ENCODE measurements at regions not wholly inside any gene's neighbourhood (a gene's known extent, or its start where the extent isn't known, plus 50 kb on each side); places are given as distances from the start of the nearest gene placed in this dataset.

- peaks cover 100% of the 10 kb centered on the region for H3K4me1 ChIP-seq
- no peak for ATAC-seq
- ChIA-PET CTCF (interaction anchor here (0.6 to 1.1 kb wide), 5 partner anchors 32 to 82 kb away, joined by 3 to 5 read pairs (median 3); no protein-coding TSS in a partner anchor), POLR2A (no interaction called here)
- peak overlapping the region; percentile 55 to 74 for H3K27ac ChIP-seq
- 67% methylated on average over 11 of the region's 11 CpGs for WGBS (ENCODE audit: missing lambda C conversion rate)
- H3K4me3 ChIP-seq, result no peak overlapping the region
- no peak for TF ChIP-seq ELK1 (IDR thresholded peaks at IDR 0.05; ENCODE audit: low read depth, low read length)
- TF ChIP-seq POLR2A (IDR thresholded peaks at IDR 0.05; ENCODE audit: low read length), result no peak
- TF ChIP-seq BCL3 (IDR thresholded peaks at IDR 0.05), result 0 out of 3 replicates have a peak, but pooled peaks have one; percentile 23
- no peak for TF ChIP-seq ZSCAN20 (CRISPR knock-in tag; IDR thresholded peaks at IDR 0.05)
- TF ChIP-seq ESRRA (IDR thresholded peaks at IDR 0.05; ENCODE audit: borderline replicate concordance, low read length), result no peak
- DNase-seq (ENCODE audit: low read depth in 1 of 2, low spot score in 1 of 2), result no peak
- no peaks in the 10 kb centered on the region for H3K9me3 ChIP-seq
- FAIRE-seq, result no peak
- peak overlapping the region; percentile 46 for H3K4me2 ChIP-seq
These were observed 311.4 kb downstream of the SOX9 start for GRCh38 chr17:72432143-72432621.

- ATAC-seq (no peak), DNase-seq (ENCODE audit: low read depth in 1 of 2, low spot score in 1 of 2) (no peak), FAIRE-seq (peak; percentile 32)
- H3K4me1 ChIP-seq, result peaks cover 93% of the 10 kb centered on the region
- CTCF ChIA-PET, result interaction anchor here (0.9 to 1.7 kb wide), 4 partner anchors 27 to 107 kb away, joined by 3 to 5 read pairs (median 4); no protein-coding TSS in a partner anchor
- no peaks in the 10 kb centered on the region for H3K9me3 ChIP-seq
- WGBS (ENCODE audit: missing lambda C conversion rate), result 55% methylated on average over 4 of the region's 4 CpGs
- TF ChIP-seq MAZ (IDR thresholded peaks at IDR 0.05; ENCODE audit: borderline replicate concordance, low read depth, low read length), result no peak
- TF ChIP-seq REST (IDR thresholded peaks at IDR 0.05), result no peak
- TF ChIP-seq JUN (IDR thresholded peaks at IDR 0.05), result no peak
- no peak for TF ChIP-seq CBX2 (IDR thresholded peaks at IDR 0.05; ENCODE audit: borderline replicate concordance, low read depth)
- no peak for TF ChIP-seq JUNB (IDR thresholded peaks at IDR 0.05)
- no peak for TF ChIP-seq HOXB13 (CRISPR knock-in tag; IDR thresholded peaks at IDR 0.05; ENCODE audit: low read depth)
- TF ChIP-seq RCOR1 (IDR thresholded peaks at IDR 0.05; ENCODE audit: low read depth, low read length), result no peak
- TF ChIP-seq POLR2A (IDR thresholded peaks at IDR 0.05; ENCODE audit: low read length), result no peak
- no peak for TF ChIP-seq MYC (IDR thresholded peaks at IDR 0.05; ENCODE audit: borderline replicate concordance, low read length)
- TF ChIP-seq POLR2AphosphoS2 (conservative IDR thresholded peaks at IDR 0.05; ENCODE audit: low read length), result no peak
- TF ChIP-seq FOXS1 (CRISPR knock-in tag; IDR thresholded peaks at IDR 0.05), result no peak
- no peak for TF ChIP-seq NPAS2 (CRISPR knock-in tag; IDR thresholded peaks at IDR 0.05; ENCODE audit: borderline replicate concordance)
- TF ChIP-seq CBX8 (IDR thresholded peaks at IDR 0.05), result no peak
- POLR2A ChIA-PET, result no interaction called here
- H3K4me3 ChIP-seq, result no peak overlapping the region
- H3K4me2 ChIP-seq, result peak overlapping the region; percentile 46
- peak overlapping the region; percentile 55 to 74 for H3K27ac ChIP-seq
These were observed 312.1 kb downstream of the SOX9 start for GRCh38 chr17:72432881-72433280.

- DNase-seq (ENCODE audit: low read depth in 1 of 2, low spot score in 1 of 2), result no peak
- Histone ChIP-seq H3K4me1 (peaks cover 85% of the 10 kb centered on the region), H3K9me3 (no peaks in the 10 kb centered on the region), H3K4me2 (no peak overlapping the region), H3K4me3 (no peak overlapping the region), H3K27ac (peak overlapping the region in 1 of 2 experiments; percentile 49; a peak in 2 of 6 replicates)
- no peak for FAIRE-seq
- CTCF ChIA-PET, result interaction anchor here (0.6 to 1.7 kb wide), 5 partner anchors 8 to 271 kb away, joined by 3 to 5 read pairs (median 3); no protein-coding TSS in a partner anchor
- ATAC-seq, result no peak
- 91% methylated on average over 3 of the region's 3 CpGs for WGBS (ENCODE audit: missing lambda C conversion rate)
- TF ChIP-seq MAFK (IDR thresholded peaks at IDR 0.05; ENCODE audit: partially characterized antibody), result peak; percentile 69
- no peak for TF ChIP-seq RNF2 (IDR thresholded peaks at IDR 0.05; ENCODE audit: borderline replicate concordance, low read depth)
- TF ChIP-seq FOSB (CRISPR knock-in tag; IDR thresholded peaks at IDR 0.05), result no peak
- POLR2A ChIA-PET, result interaction anchor here (0.7 kb wide), 1 partner anchor 22 kb away, joined by 4 read pairs; no protein-coding TSS in a partner anchor
These were observed 313.0 kb downstream of the SOX9 start for GRCh38 chr17:72433797-72434196.
